ENCODE measurements at regions not wholly inside any gene's neighbourhood (a gene's known extent, or its start where the extent isn't known, plus 50 kb on each side); places are given as distances from the start of the nearest gene placed in this dataset.

GRCh38 chr9:1421436-1421835, 371.3 kb downstream of the DMRT2 start:
- 67% methylated on average over 4 of the region's 4 CpGs for WGBS (ENCODE audit: low lambda C conversion rate, missing lambda C conversion rate)
- H3K9me2 ChIP-seq (replicated peaks; ENCODE audit: insufficient read depth) = no peaks in the 10 kb centered on the region
- no peaks in the 10 kb centered on the region for H3K9me3 ChIP-seq (ENCODE audit: low read depth)
- H4K20me1 ChIP-seq (ENCODE audit: insufficient read depth, poor library complexity, severe bottlenecking) = no peaks in the 10 kb centered on the region
- no peak overlapping the region for H3K27ac ChIP-seq
- no peaks in the 10 kb centered on the region for H3K4me1 ChIP-seq (ENCODE audit: insufficient read depth)
- no peaks in the 10 kb centered on the region for H3K36me3 ChIP-seq (replicated peaks; ENCODE audit: insufficient read depth, low read depth)
- H3K79me2 ChIP-seq = no peaks in the 10 kb centered on the region
- H3K4me3 ChIP-seq = no peak overlapping the region
- TF ChIP-seq EZH2 (IDR thresholded peaks at IDR 0.05; ENCODE audit: borderline replicate concordance) (no peak), EZH2phosphoT487 (IDR thresholded peaks at IDR 0.05; ENCODE audit: low read depth, severe bottlenecking, unreplicated experiment) (no peak)
- TF ChIP-seq, protein P1, sequence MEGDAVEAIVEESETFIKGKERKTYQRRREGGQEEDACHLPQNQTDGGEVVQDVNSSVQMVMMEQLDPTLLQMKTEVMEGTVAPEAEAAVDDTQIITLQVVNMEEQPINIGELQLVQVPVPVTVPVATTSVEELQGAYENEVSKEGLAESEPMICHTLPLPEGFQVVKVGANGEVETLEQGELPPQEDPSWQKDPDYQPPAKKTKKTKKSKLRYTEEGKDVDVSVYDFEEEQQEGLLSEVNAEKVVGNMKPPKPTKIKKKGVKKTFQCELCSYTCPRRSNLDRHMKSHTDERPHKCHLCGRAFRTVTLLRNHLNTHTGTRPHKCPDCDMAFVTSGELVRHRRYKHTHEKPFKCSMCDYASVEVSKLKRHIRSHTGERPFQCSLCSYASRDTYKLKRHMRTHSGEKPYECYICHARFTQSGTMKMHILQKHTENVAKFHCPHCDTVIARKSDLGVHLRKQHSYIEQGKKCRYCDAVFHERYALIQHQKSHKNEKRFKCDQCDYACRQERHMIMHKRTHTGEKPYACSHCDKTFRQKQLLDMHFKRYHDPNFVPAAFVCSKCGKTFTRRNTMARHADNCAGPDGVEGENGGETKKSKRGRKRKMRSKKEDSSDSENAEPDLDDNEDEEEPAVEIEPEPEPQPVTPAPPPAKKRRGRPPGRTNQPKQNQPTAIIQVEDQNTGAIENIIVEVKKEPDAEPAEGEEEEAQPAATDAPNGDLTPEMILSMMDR (IDR thresholded peaks at IDR 0.05; ENCODE audit: poor library complexity) = no peak
- DNase-seq (ENCODE audit: low spot score) = no peak
- H2AFZ ChIP-seq = no peak overlapping the region
- no peaks in the 10 kb centered on the region for H3K27me3 ChIP-seq
- no peak overlapping the region for H3K4me2 ChIP-seq

DNA sequence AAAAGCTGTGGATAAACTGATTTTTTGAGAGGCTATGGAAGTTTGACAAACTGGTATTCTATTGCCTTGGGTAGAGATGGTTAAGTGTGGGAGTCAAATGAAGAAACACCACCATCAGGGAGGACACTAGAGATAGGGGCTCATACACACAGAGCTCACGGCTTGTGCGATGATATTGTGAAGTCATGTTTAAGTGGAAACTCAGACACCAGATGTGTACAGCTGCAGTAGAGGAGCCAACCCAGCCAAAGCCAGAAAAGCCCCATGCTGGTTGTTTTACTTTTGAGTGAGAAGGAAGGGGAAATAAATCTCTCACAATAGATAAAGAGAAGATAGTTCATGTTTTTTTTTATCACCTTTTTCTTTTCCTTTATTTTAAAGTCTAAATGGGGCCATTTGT, 377.7 kb downstream of the DMRT2 start:
- no peak overlapping the region for H3K4me3 ChIP-seq
- DNase-seq (ENCODE audit: low spot score) = no peak

GRCh38 chr9:1429297-1429696, 379.1 kb downstream of the DMRT2 start:
- H3K36me3 ChIP-seq (replicated peaks; ENCODE audit: insufficient read depth, low read depth) = no peaks in the 10 kb centered on the region
- 72% methylated on average over 5 of the region's 5 CpGs for WGBS (ENCODE audit: low lambda C conversion rate, missing lambda C conversion rate)
- DNase-seq (ENCODE audit: low spot score) = no peak

More for the DNA sequence above, 377.7 kb downstream of the DMRT2 start:
- TF ChIP-seq, protein P1 (IDR thresholded peaks at IDR 0.05; ENCODE audit: poor library complexity) = no peak
- Histone ChIP-seq H3K9me3 (ENCODE audit: low read depth) (no peaks in the 10 kb centered on the region), H3K27ac (no peak overlapping the region), H3K27me3 (no peaks in the 10 kb centered on the region), H4K20me1 (ENCODE audit: insufficient read depth, poor library complexity, severe bottlenecking) (no peaks in the 10 kb centered on the region), H3K9me2 (replicated peaks; ENCODE audit: insufficient read depth) (no peaks in the 10 kb centered on the region), H3K4me1 (ENCODE audit: insufficient read depth) (no peaks in the 10 kb centered on the region), H3K36me3 (replicated peaks; ENCODE audit: insufficient read depth, low read depth) (no peaks in the 10 kb centered on the region), H2AFZ (no peak overlapping the region), H3K4me2 (no peak overlapping the region), H3K79me2 (no peaks in the 10 kb centered on the region)
- WGBS (ENCODE audit: low lambda C conversion rate, missing lambda C conversion rate) = 95% methylated on average over 2 of the region's 2 CpGs

More at GRCh38 chr9:1429297-1429696, 379.1 kb downstream of the DMRT2 start:
- TF ChIP-seq, protein P1 (IDR thresholded peaks at IDR 0.05; ENCODE audit: poor library complexity) = no peak
- no peak for TF ChIP-seq EZH2 (IDR thresholded peaks at IDR 0.05; ENCODE audit: borderline replicate concordance)
- TF ChIP-seq EZH2phosphoT487 (IDR thresholded peaks at IDR 0.05; ENCODE audit: low read depth, severe bottlenecking, unreplicated experiment) = no peak
- H3K79me2 ChIP-seq = no peaks in the 10 kb centered on the region
- H2AFZ ChIP-seq = no peak overlapping the region
- H4K20me1 ChIP-seq (ENCODE audit: insufficient read depth, poor library complexity, severe bottlenecking) = no peaks in the 10 kb centered on the region
- no peaks in the 10 kb centered on the region for H3K9me3 ChIP-seq (ENCODE audit: low read depth)
- no peak overlapping the region for H3K4me2 ChIP-seq
- H3K4me1 ChIP-seq (ENCODE audit: insufficient read depth) = no peaks in the 10 kb centered on the region
- H3K27ac ChIP-seq = no peak overlapping the region
- no peaks in the 10 kb centered on the region for H3K27me3 ChIP-seq
- no peaks in the 10 kb centered on the region for H3K9me2 ChIP-seq (replicated peaks; ENCODE audit: insufficient read depth)
- no peak overlapping the region for H3K4me3 ChIP-seq

All from hepatocyte (in vitro differentiated cells).